Fibroblast of the aortic adventitia (primary cell): ENCODE measurements at regions not wholly inside any gene's neighbourhood (a gene's known extent, or its start where the extent isn't known, plus 50 kb on each side); places are given as distances from the start of the nearest gene placed in this dataset.

Experiments used
- DNase-seq: peaks from one replicate; pipeline ENCODE4 v3.0.0-alpha.2; 2010; ENCODE audit warnings: low read depth
- H3K4me3 ChIP-seq: 2 replicates; pipeline ENCODE4 v1.5.1; 2011; ENCODE audit warnings: low read depth, mild to moderate bottlenecking, control low read depth, low read length, moderate library complexity
- CTCF ChIP-seq: IDR thresholded peaks from 2 replicates; pipeline ENCODE4 v1.5.1; 2011; ENCODE audit warnings: mild to moderate bottlenecking, low read length, control low read depth, inconsistent platforms; ENCODE audit not compliant: insufficient read depth

GRCh38 chr7:46649876-46650275, 728.8 kb upstream of the IGFBP3 start:
- H3K4me3 ChIP-seq = no peak overlapping the region
- no peak for DNase-seq
- TF ChIP-seq CTCF = no peak

DNA sequence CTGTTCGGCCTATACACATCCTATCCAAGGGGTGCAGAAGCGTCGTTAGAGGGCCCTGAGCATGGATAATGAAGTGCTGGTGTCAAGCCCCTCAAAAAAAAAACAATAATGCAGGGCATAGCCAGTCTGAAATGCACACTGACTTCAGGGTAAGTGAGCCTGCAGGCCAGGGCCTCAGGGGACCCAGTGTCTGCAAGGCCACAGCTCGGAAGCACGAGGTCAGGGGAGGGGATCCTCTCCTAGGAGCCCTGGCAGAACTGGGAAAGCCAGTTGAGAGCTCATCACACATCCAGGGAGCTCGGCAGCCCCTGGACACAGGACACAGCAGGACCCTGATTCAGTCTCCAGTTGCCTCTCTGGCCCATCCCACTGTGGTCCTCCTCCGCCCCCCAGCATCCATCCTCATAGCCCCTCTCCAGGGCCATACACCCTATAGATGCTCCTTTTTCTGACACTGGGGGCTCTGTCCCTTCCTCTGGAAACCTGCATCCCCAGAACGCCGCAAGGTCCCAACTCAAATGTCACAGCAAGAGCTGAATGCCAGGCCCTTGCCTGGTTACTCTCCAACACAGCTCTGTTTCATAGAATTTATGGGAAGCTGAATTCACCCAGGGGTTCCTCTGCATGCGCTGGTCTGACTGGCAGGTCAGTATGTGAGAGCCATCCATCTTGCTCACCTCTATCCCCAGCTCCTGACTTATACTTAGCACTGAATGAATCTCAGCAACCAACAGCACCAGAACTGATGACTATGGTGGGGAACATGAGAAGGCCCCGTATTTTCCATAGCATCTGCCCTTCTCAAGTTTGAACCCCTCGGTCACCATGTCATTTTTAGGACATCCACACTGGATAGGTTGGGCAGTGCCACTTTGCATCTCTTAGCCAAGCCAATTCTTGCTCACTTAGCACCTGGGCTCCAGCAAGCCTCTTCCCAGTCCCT, 717.0 kb upstream of the IGFBP3 start:
- no peak for DNase-seq
- no peak overlapping the region for H3K4me3 ChIP-seq
- no peak for TF ChIP-seq CTCF

DNA sequence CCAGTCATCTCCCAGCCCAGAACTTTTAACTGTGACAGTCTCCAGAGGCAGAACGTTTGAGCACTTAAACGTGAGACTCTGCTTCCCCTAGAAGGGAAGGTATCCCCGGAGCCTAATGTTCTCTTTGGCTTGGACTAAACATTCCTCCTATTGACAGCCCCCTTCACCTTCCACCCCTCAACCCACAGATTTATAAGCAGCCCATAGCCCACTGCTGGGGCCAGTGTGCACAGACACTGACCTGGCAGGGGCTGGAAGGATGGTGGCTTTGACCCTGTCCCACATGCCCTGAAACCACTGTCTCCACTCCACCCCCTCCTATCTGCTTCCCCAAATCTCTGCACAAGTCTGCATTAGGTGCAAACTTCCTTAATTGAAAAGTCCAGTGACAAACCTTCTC, 715.0 kb upstream of the IGFBP3 start:
- H3K4me3 ChIP-seq = no peak overlapping the region
- DNase-seq = no peak

DNA sequence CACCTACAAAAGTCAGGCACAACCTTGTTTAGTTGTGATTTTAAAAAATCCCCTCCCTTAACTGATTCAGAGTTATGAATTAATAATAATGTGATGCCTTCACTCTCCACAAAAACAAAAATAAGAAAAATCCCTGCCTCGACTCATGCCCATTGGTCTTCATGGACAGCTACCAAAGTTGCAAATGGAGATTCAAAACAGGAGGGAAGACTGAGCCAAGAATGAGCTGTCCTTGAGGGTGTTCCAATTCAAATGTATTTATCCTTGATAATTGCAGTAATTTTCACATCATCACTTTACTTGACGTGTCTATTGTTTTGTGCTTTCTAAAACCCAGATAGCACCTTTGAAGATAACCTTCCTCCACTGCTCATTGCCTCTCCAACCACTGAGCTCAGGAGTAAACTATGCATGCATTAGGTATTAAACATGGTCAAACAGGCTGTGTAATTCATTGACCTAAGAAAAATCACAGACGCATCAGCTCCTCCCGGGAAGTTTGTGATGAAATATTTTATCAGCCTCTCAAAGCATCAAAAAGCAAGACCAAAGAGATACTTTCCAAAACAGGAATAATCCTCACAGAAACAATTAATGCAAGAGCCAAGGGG, 712.7 kb upstream of the IGFBP3 start:
- no peak for TF ChIP-seq CTCF
- no peak overlapping the region for H3K4me3 ChIP-seq
- peak; percentile 6 for DNase-seq

More for the DNA sequence above, 715.0 kb upstream of the IGFBP3 start:
- no peak for TF ChIP-seq CTCF

DNA sequence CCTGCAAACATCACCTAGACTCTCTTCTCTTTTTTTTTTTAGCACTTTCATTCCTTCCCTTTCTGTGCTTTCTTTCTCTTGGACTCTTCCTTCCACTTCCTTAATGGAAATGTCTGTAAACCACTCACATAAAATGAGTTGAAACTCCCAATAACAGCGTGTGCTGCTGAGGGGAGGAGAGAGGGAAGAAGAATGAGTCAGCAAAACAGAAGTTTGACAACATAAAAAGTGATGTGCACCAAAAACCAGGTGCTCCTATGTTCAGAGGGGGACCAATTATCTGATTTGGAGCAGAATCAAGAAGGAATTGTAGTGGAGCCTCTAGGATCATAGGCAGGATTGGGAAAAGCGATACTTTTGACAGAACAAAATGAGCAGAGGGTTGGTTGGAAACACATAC, 712.1 kb upstream of the IGFBP3 start:
- H3K4me3 ChIP-seq = no peak overlapping the region
- DNase-seq = no peak
- TF ChIP-seq CTCF = no peak

- DNase-seq = peak; percentile 5
- no peak overlapping the region for H3K4me3 ChIP-seq
- no peak for TF ChIP-seq CTCF
Observed at GRCh38 chr7:46630031-46630430, 709.0 kb upstream of the IGFBP3 start.
